ENCODE measurements at regions not wholly inside any gene's neighbourhood (a gene's known extent, or its start where the extent isn't known, plus 50 kb on each side); places are given as distances from the start of the nearest gene placed in this dataset.
"Not testable (repeated sequence)": the region's sequence is repeated elsewhere in the genome, so short reads cannot be mapped to it uniquely, and the experiment has no call there.

GRCh38 chr2:87441375-87441774 is 306.5 kb upstream of the PLGLB2 start:
- not testable (repeated sequence) for DNase-seq (ENCODE audit: low spot score); H3K36me3 ChIP-seq; H3K9me3 ChIP-seq; H3K4me1 ChIP-seq (ENCODE audit: control insufficient read depth in 1 of 2, low read depth in 2 of 2); H3K4me3 ChIP-seq; H3K27ac ChIP-seq; ATAC-seq (ENCODE audit: insufficient number of reproducible peaks, low FRiP score, low read depth); H3K27me3 ChIP-seq (replicated peaks; ENCODE audit: insufficient read depth)

- ATAC-seq (ENCODE audit: insufficient number of reproducible peaks, low FRiP score, low read depth); H3K27ac ChIP-seq; H3K9me3 ChIP-seq; H3K4me3 ChIP-seq; H3K4me1 ChIP-seq (ENCODE audit: control insufficient read depth in 1 of 2, low read depth in 2 of 2); DNase-seq (ENCODE audit: low spot score); H3K36me3 ChIP-seq; H3K27me3 ChIP-seq (replicated peaks; ENCODE audit: insufficient read depth): not testable (repeated sequence)
Observed at GRCh38 chr2:87442983-87443577, 304.8 kb upstream of the PLGLB2 start.

- not testable (repeated sequence) for H3K9me3 ChIP-seq; DNase-seq (ENCODE audit: low spot score); H3K4me1 ChIP-seq (ENCODE audit: control insufficient read depth in 1 of 2, low read depth in 2 of 2); H3K36me3 ChIP-seq; H3K27me3 ChIP-seq (replicated peaks; ENCODE audit: insufficient read depth); H3K27ac ChIP-seq; ATAC-seq (ENCODE audit: insufficient number of reproducible peaks, low FRiP score, low read depth); H3K4me3 ChIP-seq
Observed at GRCh38 chr2:87444951-87445350, 302.9 kb upstream of the PLGLB2 start.

GRCh38 chr2:87445613-87446312 is 302.1 kb upstream of the PLGLB2 start:
- not testable (repeated sequence) for H3K4me1 ChIP-seq (ENCODE audit: control insufficient read depth in 1 of 2, low read depth in 2 of 2); H3K27ac ChIP-seq; H3K9me3 ChIP-seq; DNase-seq (ENCODE audit: low spot score); H3K4me3 ChIP-seq; ATAC-seq (ENCODE audit: insufficient number of reproducible peaks, low FRiP score, low read depth); H3K36me3 ChIP-seq; H3K27me3 ChIP-seq (replicated peaks; ENCODE audit: insufficient read depth)

GRCh38 chr2:87446313-87446696 is 301.6 kb upstream of the PLGLB2 start:
- not testable (repeated sequence) for H3K4me1 ChIP-seq (ENCODE audit: control insufficient read depth in 1 of 2, low read depth in 2 of 2); ATAC-seq (ENCODE audit: insufficient number of reproducible peaks, low FRiP score, low read depth); H3K9me3 ChIP-seq; H3K27me3 ChIP-seq (replicated peaks; ENCODE audit: insufficient read depth); H3K27ac ChIP-seq; H3K4me3 ChIP-seq; DNase-seq (ENCODE audit: low spot score); H3K36me3 ChIP-seq

GRCh38 chr2:87449462-87449980 is 298.4 kb upstream of the PLGLB2 start:
- DNase-seq (ENCODE audit: low spot score); H3K27me3 ChIP-seq (replicated peaks; ENCODE audit: insufficient read depth); H3K9me3 ChIP-seq; H3K36me3 ChIP-seq; H3K27ac ChIP-seq; H3K4me3 ChIP-seq; ATAC-seq (ENCODE audit: insufficient number of reproducible peaks, low FRiP score, low read depth): not testable (repeated sequence)
- peaks cover 13 to 18% of the 10 kb centered on the region in 2 donors for H3K4me1 ChIP-seq (ENCODE audit: control insufficient read depth in 1 of 2, low read depth in 2 of 2)

- H3K9me3 ChIP-seq; ATAC-seq (ENCODE audit: insufficient number of reproducible peaks, low FRiP score, low read depth); H3K27me3 ChIP-seq (replicated peaks; ENCODE audit: insufficient read depth); DNase-seq (ENCODE audit: low spot score); H3K4me3 ChIP-seq; H3K36me3 ChIP-seq: not testable (repeated sequence)
- Histone ChIP-seq H3K4me1 (ENCODE audit: control insufficient read depth in 1 of 2, low read depth in 2 of 2) (peaks cover 13 to 22% of the 10 kb centered on the region in 2 donors), H3K27ac (peak overlapping the region; percentile 55 to 56)
Observed at GRCh38 chr2:87452193-87452592, 295.7 kb upstream of the PLGLB2 start.

GRCh38 chr2:87452861-87453260 is 295.0 kb upstream of the PLGLB2 start:
- ATAC-seq (ENCODE audit: insufficient number of reproducible peaks, low FRiP score, low read depth); H3K36me3 ChIP-seq; H3K27me3 ChIP-seq (replicated peaks; ENCODE audit: insufficient read depth); H3K4me3 ChIP-seq; DNase-seq (ENCODE audit: low spot score); H3K9me3 ChIP-seq: not testable (repeated sequence)
- Histone ChIP-seq H3K27ac (peak overlapping the region; percentile 28 to 56), H3K4me1 (ENCODE audit: control insufficient read depth in 1 of 2, low read depth in 2 of 2) (peaks cover 13 to 22% of the 10 kb centered on the region in 2 donors)

GRCh38 chr2:87453965-87454364 is 293.9 kb upstream of the PLGLB2 start:
- not testable (repeated sequence) for H3K9me3 ChIP-seq; ATAC-seq (ENCODE audit: insufficient number of reproducible peaks, low FRiP score, low read depth); DNase-seq (ENCODE audit: low spot score); H3K4me3 ChIP-seq; H3K27me3 ChIP-seq (replicated peaks; ENCODE audit: insufficient read depth); H3K36me3 ChIP-seq
- Histone ChIP-seq H3K4me1 (ENCODE audit: control insufficient read depth in 1 of 2, low read depth in 2 of 2) (peaks cover 13 to 22% of the 10 kb centered on the region in 2 donors), H3K27ac (peak overlapping the region; percentile 65 to 76)

- not testable (repeated sequence) for H3K9me3 ChIP-seq; H3K27me3 ChIP-seq (replicated peaks; ENCODE audit: insufficient read depth); DNase-seq (ENCODE audit: low spot score); ATAC-seq (ENCODE audit: insufficient number of reproducible peaks, low FRiP score, low read depth); H3K36me3 ChIP-seq; H3K4me3 ChIP-seq
- peak overlapping the region; percentile 65 to 76 for H3K27ac ChIP-seq
- peaks cover 13 to 22% of the 10 kb centered on the region in 2 donors for H3K4me1 ChIP-seq (ENCODE audit: control insufficient read depth in 1 of 2, low read depth in 2 of 2)
Observed at GRCh38 chr2:87454421-87454820, 293.5 kb upstream of the PLGLB2 start.

GRCh38 chr2:87455209-87455853 is 292.6 kb upstream of the PLGLB2 start:
- Histone ChIP-seq H3K4me3 (peak overlapping the region; percentile 71), H3K27ac (peak overlapping the region; percentile 65 to 88), H3K4me1 (ENCODE audit: control insufficient read depth in 1 of 2, low read depth in 2 of 2) (peaks cover 13 to 22% of the 10 kb centered on the region in 2 donors)
- H3K36me3 ChIP-seq; DNase-seq (ENCODE audit: low spot score); H3K27me3 ChIP-seq (replicated peaks; ENCODE audit: insufficient read depth); H3K9me3 ChIP-seq: not testable (repeated sequence)
- ATAC-seq (ENCODE audit: insufficient number of reproducible peaks, low FRiP score, low read depth), result peak; percentile 84

- not testable (repeated sequence) for DNase-seq (ENCODE audit: low spot score); H3K36me3 ChIP-seq; H3K9me3 ChIP-seq; H3K27me3 ChIP-seq (replicated peaks; ENCODE audit: insufficient read depth)
- peak overlapping the region; percentile 65 to 88 for H3K27ac ChIP-seq
- peak; percentile 38 for ATAC-seq (ENCODE audit: insufficient number of reproducible peaks, low FRiP score, low read depth)
- H3K4me1 ChIP-seq (ENCODE audit: control insufficient read depth in 1 of 2, low read depth in 2 of 2), result peaks cover 13 to 22% of the 10 kb centered on the region in 2 donors
- H3K4me3 ChIP-seq, result peak overlapping the region; percentile 71
Observed at GRCh38 chr2:87455854-87456249, 292.0 kb upstream of the PLGLB2 start.

All from thoracic aorta (tissue), 2 donors.